Endodermal cell (in vitro differentiated cells): ENCODE measurements at regions not wholly inside any gene's neighbourhood (a gene's known extent, or its start where the extent isn't known, plus 50 kb on each side); places are given as distances from the start of the nearest gene placed in this dataset.

Experiments
- DNase-seq: peaks from one replicate; pipeline ENCODE4 v3.0.0-alpha.2; 2017
- H3K27ac ChIP-seq: 2 replicates; pipeline ENCODE4 v1.5.1; 2013; ENCODE audit warnings: mild to moderate bottlenecking, low read depth, low read length, moderate library complexity
- H3K27me3 ChIP-seq: 2 replicates; pipeline ENCODE4 v1.6.1; 2013; ENCODE audit warnings: mild to moderate bottlenecking, low read length, moderate library complexity; ENCODE audit not compliant: insufficient read depth, control insufficient read depth, poor library complexity, severe bottlenecking
- H3K36me3 ChIP-seq: 2 replicates; pipeline ENCODE4 v1.7.0; 2013; ENCODE audit warnings: mild to moderate bottlenecking, low read length, moderate library complexity; ENCODE audit not compliant: control insufficient read depth, insufficient read depth
- H3K4me1 ChIP-seq: one replicate; pipeline ENCODE4 v1.7.0; 2013; ENCODE audit warnings: low read length; ENCODE audit not compliant: control insufficient read depth, insufficient read depth
- H3K4me3 ChIP-seq: 2 replicates; pipeline ENCODE4 v1.5.1; 2013; ENCODE audit warnings: mild to moderate bottlenecking, low read length, moderate library complexity
- H3K9ac ChIP-seq: 2 replicates; pipeline ENCODE4 v1.6.1; 2013; ENCODE audit warnings: mild to moderate bottlenecking, low read length, moderate library complexity; ENCODE audit not compliant: poor library complexity, severe bottlenecking; ENCODE audit errors: extremely low read depth
- H3K9me3 ChIP-seq: 2 replicates; pipeline ENCODE4 v1.6.1; 2013; ENCODE audit warnings: mild to moderate bottlenecking, low read length, moderate library complexity; ENCODE audit not compliant: control insufficient read depth
- H3K27ac Mint-ChIP-seq: 2 replicates; pipeline ENCODE4 v1.8.0; 2020; ENCODE audit warnings: mixed read lengths
- H3K27me3 Mint-ChIP-seq: 2 replicates; pipeline ENCODE4 v1.8.0; 2021; ENCODE audit warnings: mild to moderate bottlenecking, mixed read lengths; ENCODE audit not compliant: insufficient read depth
- H3K36me3 Mint-ChIP-seq: 2 replicates; pipeline ENCODE4 v1.8.0; 2020; ENCODE audit warnings: low read depth, mixed read lengths
- H3K4me1 Mint-ChIP-seq: 2 replicates; pipeline ENCODE4 v1.8.0; 2020; ENCODE audit warnings: mixed read lengths
- H3K4me3 Mint-ChIP-seq: 2 replicates; pipeline ENCODE4 v1.8.0; 2020; ENCODE audit warnings: mild to moderate bottlenecking, moderate library complexity, mixed read lengths
- H3K9me3 Mint-ChIP-seq: 2 replicates; pipeline ENCODE4 v1.8.0; 2020; ENCODE audit warnings: mild to moderate bottlenecking, mixed read lengths
- WGBS, 2 experiments: methylation state at CpG; one replicate each; pipeline versions ENCODE4 v1.1.5 to v1.1.7; 2013; ENCODE audit warnings: missing lambda C conversion rate in 2 of 2, mixed read lengths in 1 of 2; ENCODE audit not compliant: insufficient coverage in 1 of 2, insufficient read length in 1 of 2; 5-methylcytosine and 5-hydroxymethylcytosine counted together
- TF ChIP-seq, protein P1 (sequence below): fragments of 200-600 bp; sonication (generic); conservative IDR thresholded peaks from 2 replicates; pipeline ENCODE4 v1.5.0; 2021; ENCODE audit warnings: antibody characterized with exemption, mild to moderate bottlenecking

DNA sequence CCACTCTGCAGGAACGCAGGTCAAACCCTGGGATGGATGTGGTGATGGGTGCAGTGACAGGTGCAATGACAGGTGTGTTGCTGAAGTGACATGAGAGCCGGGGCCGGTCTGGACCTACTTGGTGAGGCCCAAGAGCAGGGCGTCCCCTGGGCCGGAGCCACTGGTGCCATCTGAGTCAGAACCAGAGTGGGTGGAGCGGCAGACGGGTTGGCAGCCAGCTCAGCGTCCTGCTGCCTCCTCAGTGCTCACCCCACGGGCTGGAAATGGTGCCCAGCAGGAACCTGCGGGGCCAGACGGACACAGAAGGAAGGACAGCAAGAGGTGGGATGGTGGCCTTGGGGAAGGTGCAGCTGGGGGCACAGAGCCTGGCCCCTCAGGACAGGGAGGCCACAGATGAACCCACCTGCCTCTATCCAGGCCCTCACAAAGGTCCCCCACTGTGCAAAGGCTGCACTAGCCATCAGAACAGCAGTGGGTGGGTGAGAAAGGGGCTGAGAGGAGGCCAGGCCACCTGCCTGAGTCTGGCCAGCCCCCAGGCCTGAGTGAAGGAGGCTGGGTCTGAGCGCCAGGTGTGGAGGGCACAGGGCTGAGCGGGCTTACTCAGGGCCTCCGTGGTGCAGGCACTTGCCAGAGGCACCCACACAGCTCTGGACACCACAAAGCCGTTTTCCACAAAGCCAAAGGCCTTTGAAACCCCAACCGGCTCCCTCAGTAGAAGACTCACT lies 129.0 kb upstream of the PPP2R2D start:
- H3K36me3 Mint-ChIP-seq: no peaks in the 10 kb centered on the region
- H3K9me3 Mint-ChIP-seq: peaks cover 17% of the 10 kb centered on the region
- H3K4me3 Mint-ChIP-seq: no peak overlapping the region
- H3K36me3 ChIP-seq: no peaks in the 10 kb centered on the region
- H3K4me3 ChIP-seq: no peak overlapping the region
- no peak overlapping the region for H3K9ac ChIP-seq
- TF ChIP-seq, protein P1, sequence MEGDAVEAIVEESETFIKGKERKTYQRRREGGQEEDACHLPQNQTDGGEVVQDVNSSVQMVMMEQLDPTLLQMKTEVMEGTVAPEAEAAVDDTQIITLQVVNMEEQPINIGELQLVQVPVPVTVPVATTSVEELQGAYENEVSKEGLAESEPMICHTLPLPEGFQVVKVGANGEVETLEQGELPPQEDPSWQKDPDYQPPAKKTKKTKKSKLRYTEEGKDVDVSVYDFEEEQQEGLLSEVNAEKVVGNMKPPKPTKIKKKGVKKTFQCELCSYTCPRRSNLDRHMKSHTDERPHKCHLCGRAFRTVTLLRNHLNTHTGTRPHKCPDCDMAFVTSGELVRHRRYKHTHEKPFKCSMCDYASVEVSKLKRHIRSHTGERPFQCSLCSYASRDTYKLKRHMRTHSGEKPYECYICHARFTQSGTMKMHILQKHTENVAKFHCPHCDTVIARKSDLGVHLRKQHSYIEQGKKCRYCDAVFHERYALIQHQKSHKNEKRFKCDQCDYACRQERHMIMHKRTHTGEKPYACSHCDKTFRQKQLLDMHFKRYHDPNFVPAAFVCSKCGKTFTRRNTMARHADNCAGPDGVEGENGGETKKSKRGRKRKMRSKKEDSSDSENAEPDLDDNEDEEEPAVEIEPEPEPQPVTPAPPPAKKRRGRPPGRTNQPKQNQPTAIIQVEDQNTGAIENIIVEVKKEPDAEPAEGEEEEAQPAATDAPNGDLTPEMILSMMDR: no peak
- H3K9me3 ChIP-seq: peaks cover 6% of the 10 kb centered on the region
- no peaks in the 10 kb centered on the region for H3K4me1 Mint-ChIP-seq
- no peak overlapping the region for H3K27ac Mint-ChIP-seq
- no peaks in the 10 kb centered on the region for H3K27me3 ChIP-seq
- 94 to 96% methylated on average over 10 to 16 of the region's 16 CpGs for WGBS, 2 experiments
- peak; percentile 41 for DNase-seq
- H3K4me1 ChIP-seq: no peaks in the 10 kb centered on the region
- H3K27ac ChIP-seq: no peak overlapping the region
- no peaks in the 10 kb centered on the region for H3K27me3 Mint-ChIP-seq

DNA sequence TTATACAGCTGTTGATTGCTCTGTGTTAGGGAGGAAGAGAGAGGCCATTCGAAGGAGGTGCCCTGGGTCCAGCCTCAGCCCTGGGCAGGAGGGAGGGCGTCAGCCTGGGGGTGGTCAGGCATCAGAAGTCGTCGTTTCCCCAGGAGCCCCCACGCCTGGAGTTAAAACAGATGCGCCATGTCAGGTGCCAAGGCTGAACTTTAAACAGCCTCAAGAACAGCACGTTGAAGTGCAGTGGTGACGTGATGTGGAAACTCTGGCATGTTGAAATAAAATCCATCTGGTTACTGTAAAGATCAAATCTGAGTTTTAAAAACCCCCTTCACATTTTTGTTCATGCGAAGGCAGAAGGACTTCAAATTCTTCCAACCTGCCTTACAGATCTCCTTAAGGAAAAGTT lies 128.4 kb upstream of the PPP2R2D start:
- WGBS, 2 experiments: 92 to 100% methylated on average over 7 to 9 of the region's 9 CpGs
- Histone ChIP-seq H3K9me3 (peaks cover 12% of the 10 kb centered on the region), H3K9ac (no peak overlapping the region), H3K27ac (no peak overlapping the region), H3K4me3 (no peak overlapping the region), H3K4me1 (no peaks in the 10 kb centered on the region), H3K36me3 (no peaks in the 10 kb centered on the region), H3K27me3 (no peaks in the 10 kb centered on the region)
- no peaks in the 10 kb centered on the region for H3K36me3 Mint-ChIP-seq
- H3K27me3 Mint-ChIP-seq: no peaks in the 10 kb centered on the region
- no peak overlapping the region for H3K4me3 Mint-ChIP-seq
- H3K4me1 Mint-ChIP-seq: no peaks in the 10 kb centered on the region
- DNase-seq: peak; percentile 20
- TF ChIP-seq, protein P1: no peak
- H3K27ac Mint-ChIP-seq: no peak overlapping the region
- peaks cover 24% of the 10 kb centered on the region for H3K9me3 Mint-ChIP-seq

DNA sequence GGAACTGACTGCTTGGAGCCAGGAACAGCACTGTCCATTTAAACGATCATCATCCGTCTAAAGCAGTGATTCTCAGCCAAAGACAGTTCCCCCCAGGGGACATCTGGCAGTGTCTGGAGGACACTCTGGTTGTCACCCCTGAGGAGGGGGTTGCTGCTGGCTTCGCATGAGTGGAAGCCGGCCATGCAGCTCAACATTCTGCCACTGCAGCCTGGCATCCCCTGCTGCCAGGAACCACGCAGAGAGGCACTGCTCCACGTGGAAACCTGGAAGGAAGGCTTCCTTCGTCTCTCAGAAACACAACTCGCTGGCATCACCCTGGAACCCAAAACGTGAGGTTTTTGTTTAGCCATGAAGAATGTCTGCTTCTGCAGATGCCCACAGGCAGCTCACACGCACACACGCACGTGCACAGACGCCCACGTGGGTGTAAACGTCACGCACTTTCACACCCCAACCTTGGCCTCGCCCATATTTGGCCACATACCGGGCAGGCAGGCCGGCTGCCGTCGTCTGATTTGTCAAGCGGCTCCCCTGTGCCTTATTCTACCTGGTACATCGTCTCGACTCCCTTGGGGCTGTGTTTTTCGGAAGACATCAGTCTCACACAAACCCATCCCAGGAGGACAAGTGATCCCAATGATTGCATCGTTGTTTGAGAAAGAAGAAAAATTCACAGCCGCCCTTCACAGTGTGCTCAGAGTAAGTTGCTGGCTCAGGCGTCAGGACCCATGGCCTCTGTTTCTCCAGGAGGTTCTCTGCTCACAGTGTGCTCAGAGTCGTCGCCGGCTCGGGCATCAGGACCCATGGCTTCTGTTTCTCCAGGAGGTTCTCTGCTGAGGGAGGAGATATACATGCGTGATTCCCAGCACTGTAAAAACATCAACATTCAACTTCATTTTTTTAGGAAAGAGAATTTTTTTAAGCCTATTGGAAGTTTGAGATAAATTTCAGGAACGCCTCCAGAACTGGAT lies 127.2 kb upstream of the PPP2R2D start:
- Histone ChIP-seq H3K27ac (no peak overlapping the region), H3K36me3 (no peaks in the 10 kb centered on the region), H3K27me3 (no peaks in the 10 kb centered on the region), H3K4me3 (no peak overlapping the region), H3K9me3 (peaks cover 24% of the 10 kb centered on the region), H3K9ac (no peak overlapping the region), H3K4me1 (no peaks in the 10 kb centered on the region)
- peak; percentile 36 for DNase-seq
- TF ChIP-seq, protein P1: no peak
- Mint-ChIP-seq H3K9me3 (peaks cover 36% of the 10 kb centered on the region), H3K27ac (no peak overlapping the region), H3K4me3 (no peak overlapping the region), H3K27me3 (no peaks in the 10 kb centered on the region), H3K36me3 (peaks cover 3% of the 10 kb centered on the region), H3K4me1 (no peaks in the 10 kb centered on the region)
- 81 to 87% methylated on average over 18 to 34 of the region's 34 CpGs for WGBS, 2 experiments
